Prostate gland (tissue), 2 donors: ENCODE measurements at regions not wholly inside any gene's neighbourhood (a gene's known extent, or its start where the extent isn't known, plus 50 kb on each side); places are given as distances from the start of the nearest gene placed in this dataset.

Experiments
- POLR2AphosphoS5 ChIP-seq: sonication (generic); formaldehyde crosslinking; IDR thresholded peaks from one replicate; pipeline ENCODE4 v1.6.1; 2017; ENCODE audit warnings: antibody characterized with exemption
- TF ChIP-seq, protein P1 (sequence below), 4 experiments: fragments of 200-600 bp in 2 of 4; fragments of 450-650 bp in 2 of 4; sonication (generic) in 2 of 4; IDR thresholded peaks; 1 replicate in 3 of 4; 2 replicates in 1 of 4; pipeline ENCODE4 v1.5.1; 2016 to 2019; ENCODE audit warnings: antibody characterized with exemption in 4 of 4, mild to moderate bottlenecking in 2 of 4, moderate library complexity in 2 of 4

DNA sequence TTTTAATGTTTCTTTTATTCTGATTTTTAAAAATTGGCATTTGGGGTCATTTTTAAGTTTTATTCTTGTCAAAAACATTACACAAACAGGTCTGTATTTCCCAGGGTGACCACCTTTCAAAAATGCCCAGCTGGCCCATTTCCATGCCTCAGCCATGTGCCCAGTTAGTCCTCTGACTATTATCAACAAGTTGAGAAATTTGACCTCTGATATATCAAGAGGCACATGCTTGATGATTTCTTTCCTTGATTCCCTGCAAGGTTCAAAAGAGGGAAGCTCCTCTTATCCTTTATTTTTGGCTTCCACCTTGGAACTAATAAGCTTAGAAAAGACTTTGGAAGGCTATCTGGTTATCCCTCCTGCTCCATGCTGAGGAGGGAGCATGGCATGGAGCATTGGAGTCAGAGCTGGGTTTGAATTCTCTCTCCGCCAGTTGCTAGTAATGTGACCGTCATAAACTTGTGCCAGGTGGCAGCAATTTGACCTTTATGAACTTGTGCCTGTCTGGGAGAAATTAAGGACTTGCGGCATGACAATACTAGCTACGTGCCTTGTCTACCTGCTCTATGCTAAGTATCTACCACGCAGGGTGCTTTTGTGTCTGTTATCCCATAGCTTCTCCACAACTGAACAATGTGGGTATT, 122.4 kb upstream of the SLC4A4 start:
- TF ChIP-seq POLR2AphosphoS5: no peak
- TF ChIP-seq, protein P1, sequence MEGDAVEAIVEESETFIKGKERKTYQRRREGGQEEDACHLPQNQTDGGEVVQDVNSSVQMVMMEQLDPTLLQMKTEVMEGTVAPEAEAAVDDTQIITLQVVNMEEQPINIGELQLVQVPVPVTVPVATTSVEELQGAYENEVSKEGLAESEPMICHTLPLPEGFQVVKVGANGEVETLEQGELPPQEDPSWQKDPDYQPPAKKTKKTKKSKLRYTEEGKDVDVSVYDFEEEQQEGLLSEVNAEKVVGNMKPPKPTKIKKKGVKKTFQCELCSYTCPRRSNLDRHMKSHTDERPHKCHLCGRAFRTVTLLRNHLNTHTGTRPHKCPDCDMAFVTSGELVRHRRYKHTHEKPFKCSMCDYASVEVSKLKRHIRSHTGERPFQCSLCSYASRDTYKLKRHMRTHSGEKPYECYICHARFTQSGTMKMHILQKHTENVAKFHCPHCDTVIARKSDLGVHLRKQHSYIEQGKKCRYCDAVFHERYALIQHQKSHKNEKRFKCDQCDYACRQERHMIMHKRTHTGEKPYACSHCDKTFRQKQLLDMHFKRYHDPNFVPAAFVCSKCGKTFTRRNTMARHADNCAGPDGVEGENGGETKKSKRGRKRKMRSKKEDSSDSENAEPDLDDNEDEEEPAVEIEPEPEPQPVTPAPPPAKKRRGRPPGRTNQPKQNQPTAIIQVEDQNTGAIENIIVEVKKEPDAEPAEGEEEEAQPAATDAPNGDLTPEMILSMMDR (IDR thresholded peaks at IDR 0.05): no peak
